ENCODE measurements at regions not wholly inside any gene's neighbourhood (a gene's known extent, or its start where the extent isn't known, plus 50 kb on each side); places are given as distances from the start of the nearest gene placed in this dataset.

- DNase-seq (ENCODE audit: low spot score) = no peak
These were observed 1494.6 kb upstream of the DDX18 start for GRCh38 chr2:116319935-116320334.

GRCh38 chr2:116329280-116329679 lies 1485.2 kb upstream of the DDX18 start:
- no peak for DNase-seq (ENCODE audit: low spot score)

- DNase-seq (ENCODE audit: low spot score) = no peak
These were observed 1473.8 kb upstream of the DDX18 start for GRCh38 chr2:116340690-116341089.

GRCh38 chr2:116366212-116366611 lies 1448.3 kb upstream of the DDX18 start:
- no peak for DNase-seq (ENCODE audit: low spot score)

- DNase-seq (ENCODE audit: low spot score) = no peak
These were observed 1435.7 kb upstream of the DDX18 start for GRCh38 chr2:116378786-116379185.

GRCh38 chr2:116411211-116411610 lies 1403.3 kb upstream of the DDX18 start:
- no peak for DNase-seq (ENCODE audit: low spot score)

- DNase-seq (ENCODE audit: low spot score) = no peak
These were observed 1400.8 kb upstream of the DDX18 start for GRCh38 chr2:116413659-116414058.

- no peak for DNase-seq (ENCODE audit: low spot score)
These were observed 1397.6 kb upstream of the DDX18 start for GRCh38 chr2:116416731-116417377.

- peak; percentile 1 for DNase-seq (ENCODE audit: low spot score)
These were observed 1378.8 kb upstream of the DDX18 start for GRCh38 chr2:116435648-116436047.

GRCh38 chr2:116440104-116440653 lies 1374.3 kb upstream of the DDX18 start:
- no peak for DNase-seq (ENCODE audit: low spot score)

GRCh38 chr2:116442418-116442817 lies 1372.1 kb upstream of the DDX18 start:
- DNase-seq (ENCODE audit: low spot score) = no peak

GRCh38 chr2:116444256-116444872 lies 1370.1 kb upstream of the DDX18 start:
- DNase-seq (ENCODE audit: low spot score) = no peak

GRCh38 chr2:116450990-116451389 lies 1363.5 kb upstream of the DDX18 start:
- DNase-seq (ENCODE audit: low spot score) = no peak

- DNase-seq (ENCODE audit: low spot score) = no peak
These were observed 1361.8 kb upstream of the DDX18 start for GRCh38 chr2:116452651-116453050.

GRCh38 chr2:116456429-116456828 lies 1358.1 kb upstream of the DDX18 start:
- no peak for DNase-seq (ENCODE audit: low spot score)

- DNase-seq (ENCODE audit: low spot score) = no peak
These were observed 1347.2 kb upstream of the DDX18 start for GRCh38 chr2:116467243-116467642.

- DNase-seq (ENCODE audit: low spot score) = no peak
These were observed 1337.3 kb upstream of the DDX18 start for GRCh38 chr2:116477229-116477628.

- no peak for DNase-seq (ENCODE audit: low spot score)
These were observed 1327.2 kb upstream of the DDX18 start for GRCh38 chr2:116487336-116487735.

GRCh38 chr2:116489292-116489691 lies 1325.2 kb upstream of the DDX18 start:
- DNase-seq (ENCODE audit: low spot score) = no peak

GRCh38 chr2:116489944-116490343 lies 1324.5 kb upstream of the DDX18 start:
- DNase-seq (ENCODE audit: low spot score) = no peak

GRCh38 chr2:116490511-116491145 lies 1323.9 kb upstream of the DDX18 start:
- DNase-seq (ENCODE audit: low spot score) = no peak

GRCh38 chr2:116491292-116491691 lies 1323.2 kb upstream of the DDX18 start:
- DNase-seq (ENCODE audit: low spot score) = no peak

GRCh38 chr2:116499389-116499788 lies 1315.1 kb upstream of the DDX18 start:
- DNase-seq (ENCODE audit: low spot score) = no peak

Measured in NAMALWA (cell line).